AG04450 (cell line): ENCODE measurements at regions not wholly inside any gene's neighbourhood (a gene's known extent, or its start where the extent isn't known, plus 50 kb on each side); places are given as distances from the start of the nearest gene placed in this dataset.

ENCODE experiments used
- CTCF ChIA-PET: fragments of 300-600, 350-600 bp; formaldehyde crosslinking; extraction: SDS; loops from one replicate; lab custom pipeline; 2022; ENCODE audit warnings: antibody characterized with exemption, inconsistent platforms; lab: Charles Lee
- POLR2A ChIA-PET: fragments of 350-600 bp; formaldehyde crosslinking; extraction: SDS; loops from one replicate; lab custom pipeline; 2021; ENCODE audit warnings: antibody characterized with exemption, inconsistent platforms; lab: Yijun Ruan, JAX
- DNase-seq: peaks from one replicate; pipeline ENCODE4 v3.0.0-alpha.2; 2011; ENCODE audit warnings: low read depth, low spot score
- H3K27ac ChIP-seq: one replicate; pipeline ENCODE4 v1.5.1; 2012; ENCODE audit warnings: low read depth, low read length, control low read depth
- H3K27me3 ChIP-seq: one replicate; pipeline ENCODE4 v1.6.0; 2012; ENCODE audit warnings: low read length; ENCODE audit not compliant: control insufficient read depth, insufficient read depth
- H3K4me3 ChIP-seq: 2 replicates; pipeline ENCODE4 v1.5.1; 2011; ENCODE audit warnings: mild to moderate bottlenecking, low read depth, low read length, control low read depth
- H3K9me3 ChIP-seq: 2 replicates; pipeline ENCODE4 v1.5.1; 2012; ENCODE audit warnings: low read length; ENCODE audit not compliant: control insufficient read depth, insufficient read depth
- TF ChIP-seq, protein P1 (sequence below): IDR thresholded peaks from 2 replicates; pipeline ENCODE4 v1.5.1; 2011; ENCODE audit warnings: low read depth, low read length, control low read depth, inconsistent platforms

DNA sequence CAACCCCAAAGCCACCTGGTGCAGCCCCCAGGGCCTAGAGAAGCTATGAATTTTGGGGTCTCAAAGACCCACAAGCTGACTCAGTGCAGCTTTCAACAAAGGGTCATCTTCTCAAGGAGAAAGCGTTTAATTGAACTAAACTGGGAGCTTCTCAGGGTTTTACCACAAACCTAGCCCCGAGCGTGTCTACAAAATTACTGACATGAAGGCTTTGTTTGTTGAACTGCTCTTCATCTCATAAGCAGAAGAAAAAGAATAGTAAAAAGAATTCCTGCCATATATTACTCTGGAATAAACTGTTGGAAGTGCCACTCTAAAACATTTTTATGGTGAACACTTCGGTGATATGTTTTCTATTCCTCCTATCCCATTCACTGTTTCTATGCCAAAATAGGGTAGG is 50.8 kb upstream of the INCENP start:
- ChIA-PET CTCF (interaction anchor here (0.9 to 6.4 kb wide), 3 partner anchors 9 to 125 kb away, joined by 3 to 40 read pairs (median 5); no protein-coding TSS in a partner anchor), POLR2A (no interaction called here)
- DNase-seq = no peak
- TF ChIP-seq, protein P1, sequence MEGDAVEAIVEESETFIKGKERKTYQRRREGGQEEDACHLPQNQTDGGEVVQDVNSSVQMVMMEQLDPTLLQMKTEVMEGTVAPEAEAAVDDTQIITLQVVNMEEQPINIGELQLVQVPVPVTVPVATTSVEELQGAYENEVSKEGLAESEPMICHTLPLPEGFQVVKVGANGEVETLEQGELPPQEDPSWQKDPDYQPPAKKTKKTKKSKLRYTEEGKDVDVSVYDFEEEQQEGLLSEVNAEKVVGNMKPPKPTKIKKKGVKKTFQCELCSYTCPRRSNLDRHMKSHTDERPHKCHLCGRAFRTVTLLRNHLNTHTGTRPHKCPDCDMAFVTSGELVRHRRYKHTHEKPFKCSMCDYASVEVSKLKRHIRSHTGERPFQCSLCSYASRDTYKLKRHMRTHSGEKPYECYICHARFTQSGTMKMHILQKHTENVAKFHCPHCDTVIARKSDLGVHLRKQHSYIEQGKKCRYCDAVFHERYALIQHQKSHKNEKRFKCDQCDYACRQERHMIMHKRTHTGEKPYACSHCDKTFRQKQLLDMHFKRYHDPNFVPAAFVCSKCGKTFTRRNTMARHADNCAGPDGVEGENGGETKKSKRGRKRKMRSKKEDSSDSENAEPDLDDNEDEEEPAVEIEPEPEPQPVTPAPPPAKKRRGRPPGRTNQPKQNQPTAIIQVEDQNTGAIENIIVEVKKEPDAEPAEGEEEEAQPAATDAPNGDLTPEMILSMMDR = no peak
- Histone ChIP-seq H3K9me3 (no peaks in the 10 kb centered on the region), H3K27me3 (peaks cover 4% of the 10 kb centered on the region), H3K4me3 (no peak overlapping the region), H3K27ac (no peak overlapping the region)

DNA sequence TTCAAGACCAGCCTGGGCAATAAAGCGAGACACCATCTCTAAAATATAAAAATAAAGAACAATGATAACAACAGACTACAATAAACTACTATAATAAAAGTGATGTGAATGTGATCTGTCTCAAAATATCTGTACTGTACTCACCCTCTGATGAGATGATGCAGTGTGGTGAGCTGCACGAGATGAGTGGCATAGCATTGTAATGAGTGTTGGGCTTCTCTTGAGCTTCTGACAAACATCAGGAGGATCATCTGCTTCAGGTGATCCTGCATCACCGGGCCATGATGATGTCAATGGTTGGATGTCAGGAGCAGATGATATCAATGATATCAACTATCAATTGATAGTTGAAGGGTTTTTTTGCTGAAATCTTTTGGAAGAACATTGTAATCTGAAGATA is 52.4 kb upstream of the INCENP start:
- ChIA-PET POLR2A (interaction anchor here (0.5 kb wide), 1 partner anchor 208 kb away, joined by 3 read pairs; no protein-coding TSS in a partner anchor), CTCF (interaction anchor here (6.4 kb wide), 1 partner anchor 10 kb away, joined by 40 read pairs; no protein-coding TSS in a partner anchor)
- Histone ChIP-seq H3K27me3 (peaks cover 4% of the 10 kb centered on the region), H3K4me3 (no peak overlapping the region), H3K27ac (no peak overlapping the region), H3K9me3 (no peaks in the 10 kb centered on the region)
- TF ChIP-seq, protein P1 = no peak
- no peak for DNase-seq

DNA sequence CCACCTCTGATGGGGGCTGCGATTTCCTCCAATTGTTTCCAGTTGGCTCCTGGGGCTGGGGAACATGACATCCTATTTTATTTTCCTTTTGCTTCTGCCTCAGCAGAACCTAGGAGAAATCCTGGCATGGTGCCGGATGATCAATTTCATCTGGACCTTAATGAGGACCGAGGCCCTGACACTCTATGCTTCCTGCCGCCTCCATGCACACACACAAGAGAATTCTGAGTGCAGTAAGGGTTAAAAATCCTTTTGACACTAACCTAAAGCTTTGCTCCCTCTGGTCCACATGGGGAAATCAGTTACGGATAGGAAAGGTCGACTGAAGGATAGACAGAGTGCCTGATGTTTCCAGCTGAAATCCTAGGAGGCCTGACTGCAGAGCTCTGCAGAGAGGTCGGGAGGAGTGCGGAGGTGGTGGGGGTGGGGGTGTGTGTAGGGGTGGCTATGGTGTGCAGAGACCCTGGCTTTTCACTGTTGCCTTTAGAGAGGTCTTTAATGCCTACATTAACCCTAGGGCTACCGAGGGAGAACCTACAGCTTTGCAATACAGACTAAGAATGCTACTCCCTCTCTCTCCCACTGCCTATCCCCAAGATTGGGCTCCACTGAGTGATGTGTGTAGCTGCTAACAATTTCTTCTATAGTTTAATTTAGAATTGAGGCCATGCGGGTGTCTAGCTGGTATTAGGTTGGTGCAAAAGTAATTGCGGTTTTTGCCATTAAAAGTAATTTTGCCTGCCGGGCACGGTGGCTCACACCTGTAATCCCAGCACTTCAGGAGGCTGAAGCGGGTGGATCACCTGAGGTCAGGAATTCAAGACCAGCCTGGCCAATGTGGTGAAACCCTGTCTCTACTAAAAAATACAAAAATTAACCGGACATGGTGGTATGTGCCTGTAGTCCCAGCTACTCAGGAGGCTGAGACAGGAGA is 53.6 kb upstream of the INCENP start:
- POLR2A ChIA-PET = interaction anchor here (0.6 kb wide), 1 partner anchor 102 kb away, joined by 4 read pairs; no protein-coding TSS in a partner anchor
- CTCF ChIA-PET = interaction anchor here (0.6 to 6.4 kb wide), 3 partner anchors 12 to 123 kb away, joined by 3 to 40 read pairs (median 4); partner anchors contain the start of gene BEST1

DNA sequence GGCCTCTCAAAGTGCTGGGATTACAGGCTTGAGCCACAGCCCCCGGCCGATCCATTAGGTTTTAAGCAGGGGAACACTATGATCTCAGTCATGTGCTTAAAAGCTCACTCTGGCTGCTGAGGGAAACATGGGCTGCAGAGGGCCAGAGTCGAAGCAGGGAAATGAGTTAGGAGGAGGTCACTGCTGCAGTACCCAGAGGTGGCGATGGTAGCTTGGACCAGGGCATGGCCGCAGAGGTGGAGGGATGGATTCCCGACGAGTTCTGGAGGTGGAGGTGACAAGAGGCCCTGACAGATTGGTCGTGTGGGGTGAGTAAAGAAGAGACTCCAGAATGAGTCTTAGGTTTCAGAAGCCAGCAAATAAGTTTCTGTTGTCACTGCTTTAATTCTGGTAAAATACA is 54.4 kb upstream of the INCENP start:
- Histone ChIP-seq H3K9me3 (no peaks in the 10 kb centered on the region), H3K4me3 (no peak overlapping the region), H3K27ac (no peak overlapping the region), H3K27me3 (peaks cover 4% of the 10 kb centered on the region)
- TF ChIP-seq, protein P1 = no peak
- CTCF ChIA-PET = interaction anchor here (6.4 kb wide), 1 partner anchor 12 kb away, joined by 40 read pairs; no protein-coding TSS in a partner anchor
- POLR2A ChIA-PET = interaction anchor here (0.6 kb wide), 1 partner anchor 125 kb away, joined by 5 read pairs; no protein-coding TSS in a partner anchor
- DNase-seq = no peak

More for the DNA sequence above, 53.6 kb upstream of the INCENP start:
- TF ChIP-seq, protein P1 = no peak
- Histone ChIP-seq H3K27ac (no peak overlapping the region), H3K27me3 (peaks cover 4% of the 10 kb centered on the region), H3K4me3 (no peak overlapping the region), H3K9me3 (no peaks in the 10 kb centered on the region)
- DNase-seq = no peak
